ENCODE measurements at regions not wholly inside any gene's neighbourhood (a gene's known extent, or its start where the extent isn't known, plus 50 kb on each side); places are given as distances from the start of the nearest gene placed in this dataset.

GRCh38 chr11:87444993-87445392 is 407.3 kb downstream of the TMEM135 start:
- no peak overlapping the region for H3K4me3 ChIP-seq (replicated peaks; ENCODE audit: low read depth, low read length)
- TF ChIP-seq CTCF (IDR thresholded peaks at IDR 0.05; ENCODE audit: low read depth, low read length, missing control alignments), result no peak
- no peak for DNase-seq (ENCODE audit: extremely low read depth, low read depth)

- DNase-seq (ENCODE audit: extremely low read depth, low read depth), result no peak
- no peak overlapping the region for H3K4me3 ChIP-seq (replicated peaks; ENCODE audit: low read depth, low read length)
- TF ChIP-seq CTCF (IDR thresholded peaks at IDR 0.05; ENCODE audit: low read depth, low read length, missing control alignments), result no peak
These were observed 406.0 kb downstream of the TMEM135 start for GRCh38 chr11:87443707-87444106.

- H3K4me3 ChIP-seq (replicated peaks; ENCODE audit: low read depth, low read length), result no peak overlapping the region
- no peak for TF ChIP-seq CTCF (IDR thresholded peaks at IDR 0.05; ENCODE audit: low read depth, low read length, missing control alignments)
- DNase-seq (ENCODE audit: extremely low read depth, low read depth), result no peak
These were observed 402.5 kb downstream of the TMEM135 start for GRCh38 chr11:87440076-87440770.

GRCh38 chr11:87438416-87438815 is 400.7 kb downstream of the TMEM135 start:
- no peak overlapping the region for H3K4me3 ChIP-seq (replicated peaks; ENCODE audit: low read depth, low read length)
- TF ChIP-seq CTCF (IDR thresholded peaks at IDR 0.05; ENCODE audit: low read depth, low read length, missing control alignments), result no peak
- no peak for DNase-seq (ENCODE audit: extremely low read depth, low read depth)

GRCh38 chr11:87437844-87438223 is 400.1 kb downstream of the TMEM135 start:
- no peak for DNase-seq (ENCODE audit: extremely low read depth, low read depth)
- no peak for TF ChIP-seq CTCF (IDR thresholded peaks at IDR 0.05; ENCODE audit: low read depth, low read length, missing control alignments)
- H3K4me3 ChIP-seq (replicated peaks; ENCODE audit: low read depth, low read length), result no peak overlapping the region

GRCh38 chr11:87437133-87437843 is 399.6 kb downstream of the TMEM135 start:
- no peak overlapping the region for H3K4me3 ChIP-seq (replicated peaks; ENCODE audit: low read depth, low read length)
- no peak for DNase-seq (ENCODE audit: extremely low read depth, low read depth)
- no peak for TF ChIP-seq CTCF (IDR thresholded peaks at IDR 0.05; ENCODE audit: low read depth, low read length, missing control alignments)
